ENCODE measurements at regions not wholly inside any gene's neighbourhood (a gene's known extent, or its start where the extent isn't known, plus 50 kb on each side); places are given as distances from the start of the nearest gene placed in this dataset.

DNA sequence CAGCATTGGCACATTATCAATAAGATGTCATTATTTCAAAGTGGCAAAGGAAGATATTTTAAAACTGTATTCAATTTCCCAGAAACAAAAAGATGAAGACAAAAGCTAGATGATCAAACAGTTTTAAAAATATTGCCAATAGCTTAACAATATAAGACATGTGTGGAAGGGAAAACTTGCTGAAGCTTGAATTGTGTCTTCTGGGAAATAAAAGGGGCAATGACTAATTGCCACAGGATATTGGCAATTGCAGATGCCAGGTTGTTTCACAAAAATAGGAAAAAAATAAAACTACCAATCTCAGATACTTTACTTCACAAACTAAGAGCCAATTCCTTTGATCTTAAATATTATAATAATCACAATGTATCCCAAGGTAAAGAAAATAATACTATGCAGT lies 679.8 kb upstream of the ADAMTS5 start:
- Histone ChIP-seq H2AFZ (no peak overlapping the region), H3K27me3 (replicated peaks; ENCODE audit: insufficient read depth) (no peaks in the 10 kb centered on the region), H3K79me2 (ENCODE audit: insufficient read depth) (no peaks in the 10 kb centered on the region), H4K20me1 (ENCODE audit: insufficient read depth) (no peaks in the 10 kb centered on the region), H3K27ac (no peak overlapping the region), H3K4me3 (no peak overlapping the region), H3K4me2 (ENCODE audit: unreplicated experiment) (no peak overlapping the region), H3K9ac (no peak overlapping the region), H3F3A (ENCODE audit: insufficient read depth) (peaks cover 24% of the 10 kb centered on the region), H3K9me3 (ENCODE audit: low read depth) (no peaks in the 10 kb centered on the region), H3K36me3 (ENCODE audit: low read depth) (no peaks in the 10 kb centered on the region), H3K9me2 (ENCODE audit: insufficient read depth) (no peaks in the 10 kb centered on the region), H3K4me1 (ENCODE audit: insufficient read depth) (peaks cover 47% of the 10 kb centered on the region)
- no peak for TF ChIP-seq EZH2phosphoT487 (IDR thresholded peaks at IDR 0.05; ENCODE audit: insufficient read depth, low read depth)
- no peak for TF ChIP-seq EZH2 (IDR thresholded peaks at IDR 0.05; ENCODE audit: insufficient read depth, poor library complexity, severe bottlenecking)
- in situ Hi-C loops (cut with MboI): no loop called here
- DNase-seq: no peak

DNA sequence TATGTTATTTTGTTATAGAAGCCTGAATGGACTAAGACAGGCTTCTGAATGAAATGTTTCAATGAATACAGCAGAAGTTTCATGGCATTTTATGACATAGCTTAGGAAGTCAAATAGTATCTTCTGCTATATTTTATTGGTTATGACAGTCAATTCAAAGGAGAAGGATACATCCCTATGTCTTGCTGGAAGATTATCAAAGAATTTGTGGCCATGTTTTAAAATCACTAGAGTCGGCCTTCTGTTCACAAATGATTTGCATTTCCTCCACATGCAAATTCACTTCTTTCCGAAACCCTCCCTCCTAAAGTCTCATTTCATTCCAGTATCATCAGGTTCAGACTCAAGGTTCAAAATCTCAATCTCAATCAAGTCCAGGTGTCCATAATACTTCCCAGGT lies 679.2 kb upstream of the ADAMTS5 start:
- peaks cover 24% of the 10 kb centered on the region for H3F3A ChIP-seq (ENCODE audit: insufficient read depth)
- no peak overlapping the region for H3K9ac ChIP-seq
- no peak overlapping the region for H3K4me3 ChIP-seq
- in situ Hi-C loops (cut with MboI): no loop called here
- H3K9me2 ChIP-seq (ENCODE audit: insufficient read depth): no peaks in the 10 kb centered on the region
- no peak overlapping the region for H2AFZ ChIP-seq
- 87% methylated on average over 2 of the region's 2 CpGs for WGBS, 2 experiments (ENCODE audit: low coverage in 1 of 2, low lambda C conversion rate in 2 of 2, missing lambda C conversion rate in 2 of 2)
- no peaks in the 10 kb centered on the region for H3K79me2 ChIP-seq (ENCODE audit: insufficient read depth)
- H3K36me3 ChIP-seq (ENCODE audit: low read depth): no peaks in the 10 kb centered on the region
- no peak for DNase-seq
- H4K20me1 ChIP-seq (ENCODE audit: insufficient read depth): no peaks in the 10 kb centered on the region
- no peak for TF ChIP-seq EZH2phosphoT487 (IDR thresholded peaks at IDR 0.05; ENCODE audit: insufficient read depth, low read depth)
- TF ChIP-seq EZH2 (IDR thresholded peaks at IDR 0.05; ENCODE audit: insufficient read depth, poor library complexity, severe bottlenecking): no peak
- peaks cover 47% of the 10 kb centered on the region for H3K4me1 ChIP-seq (ENCODE audit: insufficient read depth)
- peak overlapping the region; percentile 61 for H3K27ac ChIP-seq
- no peak overlapping the region for H3K4me2 ChIP-seq (ENCODE audit: unreplicated experiment)
- no peaks in the 10 kb centered on the region for H3K27me3 ChIP-seq (replicated peaks; ENCODE audit: insufficient read depth)
- H3K9me3 ChIP-seq (ENCODE audit: low read depth): no peaks in the 10 kb centered on the region

DNA sequence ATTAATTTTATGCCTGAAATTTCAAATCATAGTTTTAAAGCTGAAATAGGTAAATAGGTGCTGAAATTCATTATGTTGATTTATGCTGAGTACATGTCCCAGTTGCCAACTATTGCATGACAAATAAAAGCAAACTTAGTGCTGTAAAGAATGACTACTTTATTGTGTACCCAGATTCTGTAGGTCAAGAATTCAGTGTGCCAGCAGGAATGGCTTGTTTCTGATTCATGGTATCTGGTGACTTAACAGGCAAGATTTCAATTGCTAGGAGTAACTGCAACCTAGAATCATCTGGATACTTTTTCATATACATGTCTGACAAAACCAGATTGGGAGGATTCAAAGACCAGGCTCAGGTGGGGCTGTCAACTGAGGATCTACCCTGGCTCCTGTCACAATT lies 678.4 kb upstream of the ADAMTS5 start:
- peak; percentile 77 for DNase-seq
- no peaks in the 10 kb centered on the region for H3K36me3 ChIP-seq (ENCODE audit: low read depth)
- H2AFZ ChIP-seq: peak overlapping the region; percentile 30; the same call in 1 of the 2 replicates
- H3K9me2 ChIP-seq (ENCODE audit: insufficient read depth): no peaks in the 10 kb centered on the region
- in situ Hi-C loops (cut with MboI): no loop called here
- H3K4me2 ChIP-seq (ENCODE audit: unreplicated experiment): peak overlapping the region; percentile 15
- H3K9me3 ChIP-seq (ENCODE audit: low read depth): no peaks in the 10 kb centered on the region
- no peak overlapping the region for H3K4me3 ChIP-seq
- no peaks in the 10 kb centered on the region for H4K20me1 ChIP-seq (ENCODE audit: insufficient read depth)
- H3F3A ChIP-seq (ENCODE audit: insufficient read depth): peaks cover 24% of the 10 kb centered on the region
- H3K27me3 ChIP-seq (replicated peaks; ENCODE audit: insufficient read depth): no peaks in the 10 kb centered on the region
- peak overlapping the region; percentile 61 for H3K27ac ChIP-seq
- peaks cover 47% of the 10 kb centered on the region for H3K4me1 ChIP-seq (ENCODE audit: insufficient read depth)
- H3K9ac ChIP-seq: no peak overlapping the region
- TF ChIP-seq EZH2 (IDR thresholded peaks at IDR 0.05; ENCODE audit: insufficient read depth, poor library complexity, severe bottlenecking) (no peak), EZH2phosphoT487 (IDR thresholded peaks at IDR 0.05; ENCODE audit: insufficient read depth, low read depth) (no peak)
- H3K79me2 ChIP-seq (ENCODE audit: insufficient read depth): no peaks in the 10 kb centered on the region

DNA sequence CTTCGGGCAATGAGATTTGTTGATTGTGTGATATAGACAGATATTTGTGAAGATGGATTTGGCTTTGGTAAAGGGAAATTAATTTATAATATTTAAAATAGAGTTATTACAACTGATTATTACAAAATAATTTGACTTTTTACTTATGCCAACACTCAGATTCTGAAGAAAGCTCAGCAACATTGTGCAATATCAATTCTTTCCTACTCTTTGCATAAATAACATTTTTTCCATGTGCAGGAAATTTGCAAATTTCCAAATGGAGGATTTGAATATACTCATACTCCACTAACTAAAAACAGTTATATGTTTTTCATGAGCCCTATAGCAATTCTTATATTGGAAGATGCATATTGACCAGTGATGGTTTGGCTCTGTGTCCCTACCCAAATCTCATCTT lies 676.4 kb upstream of the ADAMTS5 start:
- H3K9me3 ChIP-seq (ENCODE audit: low read depth): no peaks in the 10 kb centered on the region
- H3F3A ChIP-seq (ENCODE audit: insufficient read depth): peaks cover 9% of the 10 kb centered on the region; the same call in 1 of the 2 replicates
- H4K20me1 ChIP-seq (ENCODE audit: insufficient read depth): no peaks in the 10 kb centered on the region
- no peak for TF ChIP-seq EZH2phosphoT487 (IDR thresholded peaks at IDR 0.05; ENCODE audit: insufficient read depth, low read depth)
- TF ChIP-seq EZH2 (IDR thresholded peaks at IDR 0.05; ENCODE audit: insufficient read depth, poor library complexity, severe bottlenecking): no peak
- H3K27ac ChIP-seq: no peak overlapping the region
- in situ Hi-C loops (cut with MboI): no loop called here
- H3K9me2 ChIP-seq (ENCODE audit: insufficient read depth): no peaks in the 10 kb centered on the region
- peaks cover 32% of the 10 kb centered on the region for H3K4me1 ChIP-seq (ENCODE audit: insufficient read depth)
- no peaks in the 10 kb centered on the region for H3K79me2 ChIP-seq (ENCODE audit: insufficient read depth)
- H3K36me3 ChIP-seq (ENCODE audit: low read depth): no peaks in the 10 kb centered on the region
- H3K4me2 ChIP-seq (ENCODE audit: unreplicated experiment): no peak overlapping the region
- H3K9ac ChIP-seq: no peak overlapping the region
- 51 to 75% methylated on average over 1 of the region's 1 CpG for WGBS, 2 experiments (ENCODE audit: low coverage in 1 of 2, low lambda C conversion rate in 2 of 2, missing lambda C conversion rate in 2 of 2)
- no peak overlapping the region for H3K4me3 ChIP-seq
- no peaks in the 10 kb centered on the region for H3K27me3 ChIP-seq (replicated peaks; ENCODE audit: insufficient read depth)
- no peak overlapping the region for H2AFZ ChIP-seq
- DNase-seq: no peak

DNA sequence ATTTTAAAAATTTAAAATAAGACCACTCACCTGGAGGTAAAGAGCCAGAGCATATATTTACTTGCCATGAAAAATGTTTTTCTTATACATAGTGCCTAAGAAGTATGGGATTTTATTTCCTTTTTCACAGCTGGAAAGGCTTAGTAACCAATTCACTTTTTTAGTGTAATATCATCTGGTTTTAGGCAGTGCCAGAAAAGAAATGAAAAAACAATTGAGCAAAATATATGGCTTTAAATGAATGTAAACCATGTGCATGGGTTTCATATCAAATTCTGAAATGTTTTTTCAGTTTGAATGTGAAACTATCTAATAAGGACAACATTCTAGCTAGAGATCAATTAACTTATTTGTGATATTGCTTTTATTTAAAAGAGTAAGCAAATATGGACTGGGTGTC lies 672.4 kb upstream of the ADAMTS5 start:
- DNase-seq: no peak
- H3K9me3 ChIP-seq (ENCODE audit: low read depth): no peaks in the 10 kb centered on the region
- in situ Hi-C loops (cut with MboI): no loop called here
- H3K4me1 ChIP-seq (ENCODE audit: insufficient read depth): no peaks in the 10 kb centered on the region
- no peaks in the 10 kb centered on the region for H4K20me1 ChIP-seq (ENCODE audit: insufficient read depth)
- H3K27me3 ChIP-seq (replicated peaks; ENCODE audit: insufficient read depth): no peaks in the 10 kb centered on the region
- H3F3A ChIP-seq (ENCODE audit: insufficient read depth): no peaks in the 10 kb centered on the region
- H2AFZ ChIP-seq: no peak overlapping the region
- no peak for TF ChIP-seq EZH2 (IDR thresholded peaks at IDR 0.05; ENCODE audit: insufficient read depth, poor library complexity, severe bottlenecking)
- TF ChIP-seq EZH2phosphoT487 (IDR thresholded peaks at IDR 0.05; ENCODE audit: insufficient read depth, low read depth): no peak
- H3K36me3 ChIP-seq (ENCODE audit: low read depth): no peaks in the 10 kb centered on the region
- no peak overlapping the region for H3K4me2 ChIP-seq (ENCODE audit: unreplicated experiment)
- H3K27ac ChIP-seq: no peak overlapping the region
- H3K4me3 ChIP-seq: no peak overlapping the region
- H3K9me2 ChIP-seq (ENCODE audit: insufficient read depth): no peaks in the 10 kb centered on the region
- no peak overlapping the region for H3K9ac ChIP-seq
- no peaks in the 10 kb centered on the region for H3K79me2 ChIP-seq (ENCODE audit: insufficient read depth)

Data from GM23248 (cell line).